H1 (cell line): ENCODE measurements at regions not wholly inside any gene's neighbourhood (a gene's known extent, or its start where the extent isn't known, plus 50 kb on each side); places are given as distances from the start of the nearest gene placed in this dataset.

Source experiments
- CTCF ChIA-PET: fragments of 300-600 bp; sonication (Branson Sonifier 250); formaldehyde crosslinking; loops from one replicate; lab custom pipeline; 2021; ENCODE audit not compliant: partially characterized antibody; lab: Charles Lee
- POLR2A ChIA-PET: fragments of 300-600 bp; sonication (Branson Sonifier 250); formaldehyde crosslinking; loops from one replicate; lab custom pipeline; 2021; ENCODE audit warnings: inconsistent platforms; ENCODE audit not compliant: partially characterized antibody; lab: Charles Lee
- DNase-seq, 2 experiments: peaks; one replicate each; pipeline versions ENCODE4 v3.0.0 to v3.0.0-alpha.2; 2010 to 2022; ENCODE audit warnings: low spot score in 2 of 2, low read depth in 1 of 2, mixed read lengths in 1 of 2
- FAIRE-seq: peaks from 2 replicates; lab custom pipeline; 2011; peaks lifted over from hg19 to GRCh38; lab: Jason Lieb, UNC
- H2AFZ ChIP-seq: 2 replicates; pipeline ENCODE4 v1.8.1; 2012; ENCODE audit warnings: low read length, inconsistent platforms
- H2AK5ac ChIP-seq: 2 replicates; pipeline ENCODE4 v1.6.1; 2013; ENCODE audit warnings: low read depth, low read length
- H2BK120ac ChIP-seq: replicated peaks from 2 replicates; pipeline ENCODE3; 2013; ENCODE audit warnings: low read depth, low read length, inconsistent platforms
- H2BK12ac ChIP-seq: 2 replicates; pipeline ENCODE4 v1.6.1; 2013; ENCODE audit warnings: low read depth, low read length
- H2BK15ac ChIP-seq: 2 replicates; pipeline ENCODE4 v1.6.1; 2013; ENCODE audit warnings: low read length
- H2BK20ac ChIP-seq: 2 replicates; pipeline ENCODE4 v1.6.1; 2013; ENCODE audit warnings: low read length
- H2BK5ac ChIP-seq: 2 replicates; pipeline ENCODE4 v1.6.1; 2013; ENCODE audit warnings: low read depth, low read length
- H3K14ac ChIP-seq: 2 replicates; pipeline ENCODE4 v1.6.1; 2013; ENCODE audit warnings: inconsistent platforms; ENCODE audit not compliant: insufficient read length
- H3K18ac ChIP-seq: 2 replicates; pipeline ENCODE4 v1.6.1; 2013; ENCODE audit warnings: low read length; ENCODE audit errors: extremely low read depth
- H3K23ac ChIP-seq: 2 replicates; pipeline ENCODE4 v1.6.1; 2013; ENCODE audit warnings: inconsistent platforms; ENCODE audit not compliant: insufficient read length
- H3K23me2 ChIP-seq: 2 replicates; pipeline ENCODE4 v1.6.1; 2013; ENCODE audit warnings: low read depth, low read length
- H3K27ac ChIP-seq: 2 replicates; pipeline ENCODE4 v1.6.1; 2011; ENCODE audit warnings: low read depth, low read length, inconsistent platforms
- H3K27me3 ChIP-seq, 4 experiments: replicated peaks in 1 of 4; 1 replicate in 1 of 4; 2 replicates in 3 of 4; pipeline versions ENCODE4 v1.6.1 to v1.8.1; 2011 to 2013; ENCODE audit warnings: low read length in 3 of 4, mild to moderate bottlenecking in 3 of 4, inconsistent platforms in 2 of 4, mixed read lengths in 2 of 4, moderate library complexity in 1 of 4; ENCODE audit not compliant: control insufficient read depth in 3 of 4, insufficient read depth in 3 of 4; ENCODE audit errors: extremely low read depth in 1 of 4
- H3K36me3 ChIP-seq, 4 experiments: 2 replicates each; pipeline versions ENCODE4 v1.6.1 to v1.8.1; 2011 to 2013; ENCODE audit warnings: mild to moderate bottlenecking in 4 of 4, low read length in 3 of 4, moderate library complexity in 2 of 4, control low read depth in 1 of 4, inconsistent platforms in 1 of 4; ENCODE audit not compliant: insufficient read depth in 4 of 4, control insufficient read depth in 2 of 4
- H3K4ac ChIP-seq: replicated peaks from 2 replicates; pipeline ENCODE3; 2013; ENCODE audit warnings: low read length, low read depth, mixed read lengths, inconsistent platforms; ENCODE audit not compliant: insufficient read length
- H3K4me1 ChIP-seq, 4 experiments: replicated peaks in 1 of 4; 1 replicate in 1 of 4; 2 replicates in 3 of 4; pipeline versions ENCODE4 v1.6.1 to v1.8.1; 2011 to 2013; ENCODE audit warnings: low read length in 3 of 4, inconsistent platforms in 2 of 4, mixed read lengths in 1 of 4; ENCODE audit not compliant: insufficient read depth in 4 of 4, control insufficient read depth in 3 of 4
- H3K4me2 ChIP-seq, 2 experiments: 2 replicates each; pipeline versions ENCODE4 v1.6.1 to v1.8.1; 2011 to 2013; ENCODE audit warnings: low read depth in 2 of 2, low read length in 2 of 2, control low read depth in 1 of 2, inconsistent platforms in 1 of 2, mild to moderate bottlenecking in 1 of 2; ENCODE audit not compliant: insufficient read depth in 1 of 2
- H3K4me3 ChIP-seq, 4 experiments: fragments of 200-600, 300-600 bp in 1 of 4; sonication (generic), shearing (Covaris generic), sonication (Bioruptor Twin) in 1 of 4; 2 replicates each; pipeline versions ENCODE4 v1.5.1 to v1.8.1; 2011 to 2016; ENCODE audit warnings: low read length in 4 of 4, low read depth in 3 of 4, control low read depth in 2 of 4, inconsistent platforms in 2 of 4, mild to moderate bottlenecking in 2 of 4, mixed read lengths in 1 of 4, moderate library complexity in 1 of 4; ENCODE audit not compliant: insufficient read depth in 2 of 4; ENCODE audit errors: extremely low read depth in 1 of 4
- H3K56ac ChIP-seq: replicated peaks from 2 replicates; pipeline ENCODE3; 2013; ENCODE audit warnings: low read depth, mild to moderate bottlenecking, mixed read lengths, low read length, inconsistent platforms; ENCODE audit not compliant: insufficient read length
- H3K79me1 ChIP-seq: 2 replicates; pipeline ENCODE4 v1.6.1; 2013; ENCODE audit warnings: low read depth, low read length, control low read depth
- H3K79me2 ChIP-seq, 2 experiments: 2 replicates each; pipeline versions ENCODE4 v1.6.1 to v1.8.1; 2012 to 2013; ENCODE audit warnings: low read length in 2 of 2, mild to moderate bottlenecking in 2 of 2, inconsistent platforms in 1 of 2; ENCODE audit not compliant: insufficient read depth in 2 of 2, control insufficient read depth in 1 of 2
- H3K9ac ChIP-seq, 4 experiments: replicated peaks in 1 of 4; 1 replicate in 1 of 4; 2 replicates in 3 of 4; pipeline versions ENCODE4 v1.6.1 to v1.8.1; 2011 to 2013; ENCODE audit warnings: low read depth in 3 of 4, low read length in 3 of 4, control low read depth in 2 of 4, mild to moderate bottlenecking in 2 of 4, moderate library complexity in 2 of 4, inconsistent platforms in 1 of 4; ENCODE audit errors: extremely low read depth in 1 of 4
- H3K9me3 ChIP-seq, 2 experiments: 2 replicates each; pipeline versions ENCODE4 v1.6.1 to v1.8.1; 2012 to 2013; ENCODE audit warnings: mild to moderate bottlenecking in 2 of 2, moderate library complexity in 2 of 2, control low read depth in 1 of 2, inconsistent platforms in 1 of 2, low read depth in 1 of 2, low read length in 1 of 2, mixed read lengths in 1 of 2; ENCODE audit not compliant: insufficient read depth in 2 of 2
- H4K20me1 ChIP-seq, 2 experiments: replicated peaks in 1 of 2; 2 replicates each; pipeline versions ENCODE3 to v1.8.1; 2011 to 2013; ENCODE audit warnings: inconsistent platforms in 2 of 2, low read length in 2 of 2, mild to moderate bottlenecking in 1 of 2; ENCODE audit not compliant: insufficient read depth in 2 of 2, control insufficient read depth in 1 of 2
- H4K5ac ChIP-seq: 2 replicates; pipeline ENCODE4 v1.6.1; 2013; ENCODE audit warnings: low read length, low read depth, mixed read lengths, inconsistent platforms; ENCODE audit not compliant: insufficient read length
- H4K8ac ChIP-seq: 2 replicates; pipeline ENCODE4 v1.8.0; 2013; ENCODE audit warnings: mild to moderate bottlenecking, moderate library complexity, low read length, inconsistent platforms; ENCODE audit not compliant: insufficient read depth; ENCODE audit errors: extremely low read depth
- H4K91ac ChIP-seq: replicated peaks from 2 replicates; pipeline ENCODE3; 2013; ENCODE audit warnings: low read length, mixed read lengths, inconsistent platforms; ENCODE audit not compliant: insufficient read length
- CTBP2 ChIP-seq: IDR thresholded peaks from 2 replicates; pipeline ENCODE4 v1.7.0; 2011; ENCODE audit warnings: borderline replicate concordance, mild to moderate bottlenecking, moderate library complexity, mixed read lengths, low read length; ENCODE audit not compliant: insufficient read depth, insufficient read length
- SP4 ChIP-seq: IDR thresholded peaks from 2 replicates; pipeline ENCODE4 v1.6.1; 2012; ENCODE audit warnings: low read length, inconsistent platforms
- WGBS, 2 experiments: shearing (Covaris generic) in 1 of 2; methylation state at CpG; one replicate each; pipeline versions ENCODE4 v1.1.6 to v1.1.7; 2013 to 2015; ENCODE audit warnings: low lambda C conversion rate in 2 of 2, mixed read lengths in 2 of 2, inconsistent platforms in 1 of 2, low coverage in 1 of 2, missing lambda C conversion rate in 1 of 2; ENCODE audit not compliant: insufficient replicate concordance in 2 of 2, insufficient coverage in 1 of 2, insufficient read length in 1 of 2; ENCODE audit errors: extremely low coverage in 1 of 2, missing lambda C conversion rate in 1 of 2; 5-methylcytosine and 5-hydroxymethylcytosine counted together

DNA sequence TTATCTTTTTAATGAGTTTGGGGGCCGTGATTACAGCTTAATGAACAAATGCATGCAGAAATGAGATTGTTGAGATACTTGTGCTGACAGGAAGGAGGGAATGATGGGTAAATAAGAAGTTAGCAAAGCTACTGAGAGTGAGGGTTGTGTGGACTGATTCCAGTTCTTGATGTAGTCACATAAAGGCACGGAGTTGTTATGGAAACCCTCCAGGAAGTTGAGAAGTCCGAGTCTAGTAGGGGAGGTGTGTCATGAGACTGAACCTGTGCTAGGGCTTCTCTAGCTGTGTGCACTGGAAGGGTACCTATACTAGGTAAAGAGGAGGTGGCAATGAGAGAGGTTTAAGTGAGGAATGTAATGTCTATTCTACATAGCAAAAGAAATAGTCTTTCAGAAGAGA is 475.7 kb downstream of the USP25 start:
- no peak overlapping the region for H2AFZ ChIP-seq
- TF ChIP-seq SP4 (no peak), CTBP2 (no peak)

More for the DNA sequence above, 475.7 kb downstream of the USP25 start:
- Histone ChIP-seq H3K79me2 (no peaks in the 10 kb centered on the region), H2BK20ac (no peak overlapping the region), H3K4me2 (no peak overlapping the region), H3K56ac (no peak overlapping the region), H3K23ac (no peak overlapping the region), H4K5ac (no peak overlapping the region), H2BK5ac (no peak overlapping the region), H3K79me1 (no peaks in the 10 kb centered on the region), H3K14ac (no peak overlapping the region), H3K4ac (no peak overlapping the region), H3K27me3 (no peaks in the 10 kb centered on the region; a peak in 1 of 7 replicates), H2BK15ac (no peak overlapping the region), H4K91ac (no peak overlapping the region), H3K4me3 (no peak overlapping the region), H3K9ac (no peak overlapping the region), H2BK12ac (no peak overlapping the region), H2BK120ac (no peak overlapping the region), H4K20me1 (no peaks in the 10 kb centered on the region), H3K27ac (no peak overlapping the region), H3K36me3 (no peaks in the 10 kb centered on the region), H3K9me3 (no peaks in the 10 kb centered on the region), H3K18ac (no peak overlapping the region), H3K23me2 (no peaks in the 10 kb centered on the region), H3K4me1 (no peaks in the 10 kb centered on the region), H4K8ac (no peak overlapping the region), H2AK5ac (no peak overlapping the region)
- WGBS, 2 experiments: 91% methylated on average over 3 of the region's 3 CpGs; no CpG with 5 or more reads in 1 of the 2 experiments
- CTCF ChIA-PET: interaction anchor here (0.8 to 1.2 kb wide), 2 partner anchors 9 to 229 kb away, joined by 3 to 4 read pairs; no protein-coding TSS in a partner anchor
- no peak for FAIRE-seq
- POLR2A ChIA-PET: no interaction called here
- no peak for DNase-seq
